DMS153 (cell line): ENCODE measurements at regions not wholly inside any gene's neighbourhood (a gene's known extent, or its start where the extent isn't known, plus 50 kb on each side); places are given as distances from the start of the nearest gene placed in this dataset.

Experiments
- DNase-seq: peaks from one replicate; lab custom pipeline; 2025; lab: John Stamatoyannopoulos, UW

DNA sequence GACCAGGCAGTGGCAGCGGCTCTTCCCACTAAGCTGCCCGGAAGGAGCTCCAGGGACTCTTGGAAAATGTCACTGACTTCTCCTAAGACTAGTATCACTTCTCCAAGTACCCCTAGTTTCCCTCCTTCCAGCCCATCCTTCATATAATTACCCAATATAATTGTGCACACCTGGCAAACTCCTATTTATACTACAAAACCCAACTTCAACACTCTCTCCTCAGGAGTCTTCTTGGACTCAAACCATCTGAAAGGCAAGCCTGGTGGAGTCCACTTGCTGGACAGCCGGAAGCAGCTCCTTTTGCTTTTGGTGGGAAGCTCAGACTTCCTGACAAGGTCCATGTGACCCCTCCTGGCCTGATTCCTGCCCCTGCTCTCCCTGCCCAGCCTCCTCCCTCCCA lies 955.9 kb downstream of the TBC1D22A start:
- no peak for DNase-seq

DNA sequence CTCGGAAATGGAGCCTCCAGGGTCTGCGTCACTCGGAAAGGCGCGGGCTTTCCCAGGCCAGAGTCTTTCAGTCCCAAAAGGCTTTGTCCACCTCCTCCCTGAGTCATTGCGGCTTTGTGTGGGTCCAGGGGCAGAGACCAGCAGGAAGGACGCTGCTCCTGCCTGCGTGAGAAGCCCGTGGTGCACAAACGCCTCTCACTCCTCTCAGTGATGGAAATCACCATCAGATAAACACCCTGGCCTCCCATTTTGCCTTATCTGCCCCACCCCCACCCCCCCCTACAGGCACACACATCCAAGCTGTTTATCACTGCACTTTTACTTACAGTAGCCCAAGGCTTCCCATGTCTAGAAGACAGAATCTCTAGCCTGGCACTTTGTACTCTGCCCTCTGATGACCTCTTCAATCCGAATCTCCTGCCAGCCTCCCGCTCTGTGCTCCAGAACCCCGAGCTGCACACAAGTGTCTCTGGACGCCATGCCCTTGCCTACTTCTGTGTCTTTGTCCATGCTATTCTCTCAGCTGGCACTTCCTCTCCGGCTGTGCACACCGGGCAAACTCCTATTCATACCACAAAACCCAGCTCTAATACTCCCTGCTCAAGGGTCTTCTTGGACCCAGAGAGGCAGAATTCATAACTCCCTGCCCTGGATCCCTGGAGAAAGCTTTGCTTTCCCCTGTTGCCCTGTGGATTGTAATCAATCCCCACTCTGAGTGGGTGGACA lies 954.6 kb downstream of the TBC1D22A start:
- DNase-seq, result no peak

DNA sequence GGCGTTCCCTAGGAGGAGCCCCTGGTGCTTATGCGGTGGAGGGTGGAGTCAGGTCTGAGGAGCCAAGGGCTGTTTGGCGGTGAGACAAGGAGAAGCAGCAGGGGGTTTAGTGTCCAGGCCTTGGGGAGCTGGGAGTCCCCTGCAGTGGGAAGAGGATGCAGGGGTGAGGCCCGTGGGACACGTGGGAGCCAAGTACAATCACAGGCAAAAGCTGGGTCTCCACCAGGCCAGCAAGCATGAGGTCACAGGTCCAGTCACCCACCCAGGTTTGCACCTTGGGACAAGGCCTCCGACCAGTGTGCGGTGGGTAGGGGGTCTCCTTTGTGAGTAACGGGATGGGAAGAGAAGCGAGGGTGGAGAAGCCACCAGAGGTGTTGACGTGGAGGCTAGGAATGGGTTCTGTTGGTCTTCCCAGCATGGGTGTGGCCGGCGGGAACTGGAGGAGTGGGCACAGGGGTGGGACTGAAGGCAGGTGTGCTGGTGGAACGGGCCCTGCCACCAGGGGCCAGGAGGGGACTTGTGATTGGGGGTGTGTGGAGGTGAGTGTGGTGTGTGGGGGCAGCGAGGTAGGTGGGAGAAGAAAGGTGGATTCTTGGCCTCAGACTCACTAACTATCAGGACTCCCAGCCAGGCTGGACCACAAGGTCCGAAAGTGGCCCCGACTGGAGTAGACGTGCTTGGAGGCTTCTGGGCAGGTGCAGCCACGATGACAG lies 953.6 kb downstream of the TBC1D22A start:
- no peak for DNase-seq

DNA sequence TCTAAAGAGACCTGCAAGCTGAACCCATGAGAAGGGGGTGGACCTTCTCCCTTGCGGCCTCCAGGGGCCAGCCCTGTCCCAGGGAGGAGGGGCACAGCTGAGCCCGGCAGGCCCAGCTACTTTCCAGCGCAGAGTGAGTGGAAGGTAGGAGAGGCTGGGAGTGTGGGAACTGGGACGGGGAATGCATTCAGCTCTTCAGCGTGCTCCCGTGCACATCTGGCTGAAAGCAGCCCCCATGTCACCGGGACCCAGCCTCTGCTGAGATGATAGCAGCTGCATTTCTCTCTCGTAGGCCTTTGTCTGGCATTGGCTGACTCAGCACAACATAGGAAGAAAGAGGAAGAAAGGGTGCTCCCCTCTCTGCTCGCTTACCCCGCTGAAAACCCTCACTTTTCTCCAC lies 951.5 kb downstream of the TBC1D22A start:
- no peak for DNase-seq

DNA sequence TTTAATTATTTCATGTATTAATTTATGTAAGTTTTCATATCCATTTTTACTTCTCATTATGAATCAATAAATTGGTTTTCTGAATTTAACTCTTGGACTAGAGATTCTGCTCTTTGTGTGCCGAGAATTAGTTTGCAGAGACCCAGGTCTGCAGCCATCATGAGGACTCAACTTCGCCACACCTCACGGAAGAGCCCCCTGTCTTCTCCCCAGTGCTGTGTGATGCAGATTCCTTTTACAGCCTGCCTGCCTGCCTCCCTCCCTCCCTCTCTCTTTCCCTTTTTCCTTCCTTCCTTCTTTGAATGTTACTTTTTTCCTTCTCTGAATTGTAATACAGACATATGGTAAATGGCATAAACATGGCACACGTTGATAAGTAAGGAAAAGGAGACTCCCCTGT lies 947.7 kb downstream of the TBC1D22A start:
- DNase-seq, result no peak

DNA sequence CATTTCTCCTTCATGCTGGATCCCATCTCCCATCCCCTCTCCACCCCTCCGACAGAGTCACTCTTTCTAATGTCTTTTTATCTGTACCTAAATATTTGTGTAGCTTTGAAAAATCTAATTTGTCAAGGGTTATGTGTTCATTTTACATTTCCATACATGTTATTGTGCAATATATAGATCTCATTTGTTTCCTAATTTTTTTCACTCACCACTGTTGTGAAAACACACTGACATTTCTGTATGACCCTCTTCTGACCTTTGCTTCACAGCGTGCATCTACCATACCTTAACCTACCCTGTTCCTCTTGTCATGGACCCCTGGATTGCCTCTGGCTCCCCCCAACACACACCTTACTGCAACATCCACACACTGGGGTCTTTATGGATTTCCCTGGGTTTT lies 942.9 kb downstream of the TBC1D22A start:
- DNase-seq, result no peak

DNA sequence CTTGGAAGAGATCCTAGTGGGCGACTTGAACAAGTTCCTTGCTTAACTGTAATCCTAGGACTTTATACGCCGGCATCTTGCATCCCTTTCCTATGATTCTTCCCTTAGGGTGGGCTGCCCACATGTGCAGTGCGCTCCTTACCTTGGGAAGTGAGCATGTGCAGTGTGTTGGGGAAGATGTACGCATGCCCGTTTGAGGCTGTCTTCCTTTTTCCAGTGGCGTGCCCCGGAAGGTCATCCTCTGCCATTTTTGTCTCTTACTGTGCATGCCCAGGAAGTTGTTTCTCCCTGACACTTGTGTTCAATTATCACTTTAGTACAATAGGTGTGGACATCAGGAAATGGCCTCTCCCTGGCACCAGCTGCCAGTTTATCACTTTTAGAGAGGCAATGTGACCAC lies 936.5 kb downstream of the TBC1D22A start:
- no peak for DNase-seq

DNA sequence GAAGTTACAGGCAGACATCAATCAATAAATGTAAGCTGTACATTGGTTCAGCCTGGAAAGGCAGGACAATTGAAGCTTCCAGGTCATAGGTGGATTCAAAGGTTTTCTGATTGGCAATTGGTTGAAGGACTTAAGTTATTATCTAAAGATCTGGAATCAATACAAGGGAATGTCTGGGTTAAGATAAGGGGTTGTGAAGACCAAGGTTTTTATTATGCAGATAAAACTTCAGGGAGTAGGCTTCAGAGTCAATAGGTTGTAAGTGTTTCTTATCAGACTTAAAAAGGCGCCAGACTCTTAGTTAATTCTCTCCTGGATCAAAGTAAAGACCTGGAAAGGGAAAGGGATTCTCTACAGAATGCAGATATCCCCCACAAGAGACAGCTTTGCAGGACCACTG lies 935.4 kb downstream of the TBC1D22A start:
- DNase-seq, result no peak

DNA sequence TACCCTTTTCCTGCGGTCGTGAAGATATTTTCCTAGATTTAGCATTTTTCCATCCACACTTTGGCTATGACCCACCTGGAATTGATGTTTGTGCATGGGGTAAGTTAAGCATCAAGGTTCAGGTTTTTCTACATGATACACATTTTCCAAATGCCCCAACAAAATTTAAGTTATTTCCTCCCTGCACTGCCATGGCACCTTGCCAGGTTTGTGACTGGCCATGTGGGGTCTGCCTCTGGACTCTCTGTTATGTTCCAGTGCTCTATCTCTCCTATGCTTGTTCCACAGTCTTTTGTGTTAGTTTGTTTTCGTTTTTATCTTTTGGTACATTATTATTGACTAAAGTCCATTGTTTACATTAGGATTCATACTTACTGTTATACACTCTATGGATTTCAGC lies 934.3 kb downstream of the TBC1D22A start:
- no peak for DNase-seq

DNA sequence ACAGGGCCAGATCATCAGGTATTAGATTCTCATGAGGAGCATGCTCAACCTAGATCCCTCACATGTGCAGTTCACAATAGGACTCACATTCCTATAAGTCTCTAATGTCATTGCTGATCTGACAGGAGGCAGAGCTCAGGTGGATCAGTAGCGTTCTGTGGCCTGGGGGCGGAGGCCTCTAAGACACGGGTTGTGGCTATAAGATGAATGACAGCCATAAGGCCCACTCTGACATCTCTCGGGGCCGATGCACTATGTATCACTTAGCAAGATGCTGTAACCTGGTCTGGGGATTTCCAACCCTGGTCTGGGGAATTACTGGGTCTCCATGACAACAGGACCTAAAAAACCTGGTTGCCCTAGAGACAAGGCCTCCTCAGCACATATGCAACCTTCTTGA lies 932.7 kb downstream of the TBC1D22A start:
- no peak for DNase-seq

DNA sequence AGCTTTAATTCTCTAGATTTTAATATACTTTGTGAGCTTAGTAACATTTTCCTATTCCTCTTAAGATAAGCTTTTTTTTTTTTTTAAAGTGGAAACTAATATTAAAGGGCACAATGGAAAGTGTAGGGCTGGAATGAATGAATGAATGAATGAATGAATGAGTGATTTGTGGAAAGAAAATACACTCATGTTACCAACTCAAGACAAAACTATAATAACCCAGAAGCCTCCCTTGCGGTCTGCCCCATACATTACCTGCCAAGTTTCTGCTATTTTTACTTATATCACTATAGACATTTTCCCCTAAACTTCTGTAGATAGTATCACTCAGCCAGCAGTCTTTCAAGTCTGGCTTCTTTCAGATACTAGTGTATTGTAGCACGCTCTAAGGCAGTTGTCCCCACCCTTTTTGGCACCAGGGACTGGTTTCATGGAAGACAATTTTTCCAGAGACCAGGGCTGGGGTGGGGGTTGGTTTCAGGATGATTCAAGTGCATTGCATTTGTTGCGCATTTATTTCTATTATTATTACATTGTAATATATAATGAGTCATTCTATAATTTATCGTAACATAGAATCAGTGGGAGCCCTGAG lies 932.2 kb downstream of the TBC1D22A start:
- DNase-seq, result no peak

DNA sequence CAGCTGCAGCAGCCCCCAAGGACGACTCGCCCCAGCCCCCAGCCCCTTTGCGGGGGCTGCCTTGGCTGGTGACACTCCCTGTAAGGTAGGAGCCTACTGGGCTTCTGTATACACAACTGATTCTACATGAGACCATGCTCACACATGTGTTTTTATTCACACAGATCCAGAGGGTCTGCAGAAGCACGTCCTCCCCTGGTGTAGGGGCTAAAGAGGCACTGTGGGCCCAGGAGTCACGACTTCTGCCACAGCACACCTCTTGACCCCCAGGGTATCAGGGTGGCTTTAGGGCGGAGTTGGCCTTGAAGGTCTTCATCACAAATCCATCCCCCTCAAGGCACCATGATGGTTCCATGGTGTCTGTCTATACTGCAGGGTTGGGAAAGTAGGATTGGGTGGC lies 931.2 kb downstream of the TBC1D22A start:
- no peak for DNase-seq

DNA sequence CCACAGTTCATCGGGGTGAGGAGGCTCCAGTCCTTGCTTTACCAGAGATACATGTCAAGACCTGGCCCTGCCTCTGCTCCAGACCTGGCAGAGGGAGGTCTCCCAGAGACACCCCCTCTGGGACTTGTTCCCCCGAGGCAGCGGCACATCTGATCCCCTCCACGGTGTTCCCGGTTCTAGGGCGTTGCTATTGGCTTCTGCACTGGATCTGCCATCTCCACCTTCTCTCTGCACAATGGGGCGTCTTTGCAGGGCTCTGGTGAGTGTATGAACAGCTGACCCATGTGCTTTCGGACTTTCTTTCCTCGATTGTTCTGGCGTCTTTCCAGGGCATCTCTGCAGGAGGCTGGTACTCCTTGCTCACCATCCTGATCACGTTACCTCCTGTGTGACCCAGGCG lies 930.4 kb downstream of the TBC1D22A start:
- no peak for DNase-seq

DNA sequence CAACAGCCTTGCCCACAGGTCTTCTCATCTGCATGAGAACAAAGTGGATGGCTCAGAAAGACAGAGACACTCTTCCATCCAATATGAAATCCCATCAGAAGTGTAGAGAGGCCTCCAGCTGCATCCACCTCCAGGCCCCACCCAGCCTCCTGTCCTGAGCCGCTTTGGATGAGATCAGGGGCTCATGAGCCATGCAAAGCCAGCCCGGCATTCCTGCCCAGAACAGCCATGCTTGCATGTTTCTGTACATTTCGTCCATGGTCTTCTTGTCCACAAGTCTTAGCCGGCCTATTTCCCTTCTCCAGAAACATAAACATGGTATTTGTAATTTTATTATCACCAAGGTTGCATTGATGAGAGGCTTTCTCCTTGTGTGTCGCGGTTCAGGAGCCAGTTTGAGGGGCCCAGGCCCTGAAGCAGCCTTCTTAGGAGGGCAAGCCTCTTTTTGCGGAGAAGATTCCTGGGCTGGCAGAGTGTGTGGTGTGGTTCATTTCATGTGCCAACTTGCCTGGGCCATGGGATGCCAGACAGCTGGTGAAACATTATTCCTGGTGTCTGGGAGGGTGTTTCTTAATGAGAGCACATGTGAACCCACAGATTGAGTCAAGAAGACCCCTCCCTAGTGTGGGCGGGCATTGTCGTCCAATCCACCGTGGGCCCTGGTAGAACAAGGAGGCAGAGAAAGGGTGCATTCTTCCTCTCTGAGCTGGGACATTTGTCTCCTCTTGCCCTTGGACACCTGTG lies 928.9 kb downstream of the TBC1D22A start:
- DNase-seq, result no peak

DNA sequence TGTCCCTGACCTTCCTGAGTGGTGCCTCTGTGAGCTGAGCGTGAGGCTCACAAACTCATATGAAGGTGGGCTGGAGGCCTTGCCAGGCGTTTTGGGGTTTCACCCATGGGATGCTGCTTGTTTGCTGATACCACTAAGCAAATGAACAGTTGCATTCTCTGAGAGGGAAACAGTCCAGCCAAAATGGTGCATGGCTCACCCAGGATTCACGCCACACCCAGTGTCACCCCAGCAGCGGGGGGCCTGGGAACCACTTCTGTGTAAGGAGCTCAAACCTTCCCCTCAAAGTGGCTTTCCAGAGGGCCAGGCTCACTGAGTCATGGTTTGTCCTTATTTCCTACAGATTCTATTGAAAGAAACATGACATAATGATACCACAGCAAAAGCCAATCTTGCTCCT lies 928.1 kb downstream of the TBC1D22A start:
- DNase-seq, result no peak

DNA sequence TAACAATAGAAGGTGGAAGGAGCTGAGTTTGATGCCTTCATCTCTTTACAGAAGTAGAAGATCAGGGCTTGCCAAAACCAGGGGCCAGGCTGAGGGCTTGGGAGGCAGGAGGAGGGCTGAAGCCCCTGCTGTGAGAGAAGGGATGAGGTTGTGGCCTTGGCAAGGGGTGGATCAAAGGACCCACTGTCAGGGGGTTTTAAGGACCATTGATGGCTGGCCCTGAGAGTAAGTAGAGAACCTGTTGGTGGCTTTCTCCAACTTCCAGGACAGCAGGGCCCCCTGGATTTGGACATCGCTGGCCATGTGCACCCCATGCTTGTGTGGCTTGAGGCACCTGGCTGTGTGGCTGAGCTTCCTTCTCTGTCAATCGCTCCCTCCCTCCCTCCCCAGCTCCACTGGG lies 927.7 kb downstream of the TBC1D22A start:
- DNase-seq, result no peak

DNA sequence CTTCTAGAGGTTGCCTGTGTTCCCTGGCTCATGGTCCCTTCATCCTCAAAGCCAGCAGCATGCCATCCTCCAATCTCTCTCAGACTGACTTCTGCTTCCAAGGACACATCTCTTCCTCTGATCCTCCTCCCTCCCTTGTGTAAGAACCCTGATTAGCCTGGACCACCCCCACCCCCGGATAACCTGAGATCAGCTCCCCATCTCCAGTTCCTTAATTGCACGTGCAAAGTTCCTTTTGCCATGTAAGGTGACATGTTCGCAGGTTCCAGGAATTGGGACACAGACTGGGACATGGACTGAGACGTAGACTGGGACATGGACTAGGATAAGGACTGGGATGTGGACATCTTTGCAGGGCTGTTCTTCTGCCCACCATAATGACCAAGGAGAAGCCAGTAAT lies 925.3 kb downstream of the TBC1D22A start:
- no peak for DNase-seq

DNA sequence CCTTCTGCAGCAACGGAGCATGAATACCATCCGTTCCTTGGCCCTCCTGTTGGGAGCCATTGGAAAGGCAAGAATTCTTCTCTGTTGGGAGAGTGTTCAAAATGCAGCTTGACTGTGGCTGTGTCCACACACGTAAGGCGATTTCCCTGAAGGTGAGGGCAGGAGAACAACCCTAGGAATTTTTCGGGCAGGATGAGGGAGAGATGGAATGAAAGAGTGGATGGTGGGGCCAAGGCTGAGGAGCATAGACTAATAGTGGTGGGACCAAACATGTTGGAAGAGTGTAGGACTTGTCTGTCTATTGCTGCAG lies 924.9 kb downstream of the TBC1D22A start:
- no peak for DNase-seq

DNA sequence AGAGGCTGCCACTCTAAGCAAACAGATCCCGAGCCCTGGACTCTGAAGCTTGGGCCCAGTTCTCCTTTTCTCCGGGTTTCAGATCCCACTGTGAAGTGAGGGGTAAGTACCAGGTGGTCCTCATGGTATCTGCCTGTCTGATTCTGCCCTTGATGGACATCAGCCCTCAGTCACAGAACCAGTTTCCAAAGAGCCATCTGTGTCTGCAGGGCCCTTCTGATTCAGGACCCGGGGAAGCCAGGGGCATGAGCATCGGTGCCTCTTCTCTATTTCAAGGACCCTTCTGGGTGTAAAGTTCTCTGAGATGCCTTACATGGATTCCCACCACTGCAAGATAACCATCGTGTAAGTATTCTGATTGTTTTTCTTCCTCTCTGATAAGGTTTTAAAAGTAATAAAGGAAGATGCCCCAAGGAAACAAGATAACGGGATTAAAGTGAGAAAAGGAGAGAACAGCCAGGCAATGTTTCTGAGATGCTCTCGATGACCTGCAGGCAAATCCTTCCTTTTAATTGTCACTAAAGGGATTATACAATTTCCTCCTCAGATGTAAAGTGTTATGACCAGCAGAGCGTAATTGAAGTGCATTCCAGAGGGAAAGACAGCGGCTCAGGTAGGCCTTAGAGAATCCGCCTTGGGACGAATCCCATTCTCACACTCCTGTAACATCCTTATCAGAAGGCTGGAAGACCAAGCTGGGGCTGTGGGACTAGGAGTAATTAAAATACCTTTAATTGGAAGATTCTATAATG lies 924.3 kb downstream of the TBC1D22A start:
- no peak for DNase-seq

DNA sequence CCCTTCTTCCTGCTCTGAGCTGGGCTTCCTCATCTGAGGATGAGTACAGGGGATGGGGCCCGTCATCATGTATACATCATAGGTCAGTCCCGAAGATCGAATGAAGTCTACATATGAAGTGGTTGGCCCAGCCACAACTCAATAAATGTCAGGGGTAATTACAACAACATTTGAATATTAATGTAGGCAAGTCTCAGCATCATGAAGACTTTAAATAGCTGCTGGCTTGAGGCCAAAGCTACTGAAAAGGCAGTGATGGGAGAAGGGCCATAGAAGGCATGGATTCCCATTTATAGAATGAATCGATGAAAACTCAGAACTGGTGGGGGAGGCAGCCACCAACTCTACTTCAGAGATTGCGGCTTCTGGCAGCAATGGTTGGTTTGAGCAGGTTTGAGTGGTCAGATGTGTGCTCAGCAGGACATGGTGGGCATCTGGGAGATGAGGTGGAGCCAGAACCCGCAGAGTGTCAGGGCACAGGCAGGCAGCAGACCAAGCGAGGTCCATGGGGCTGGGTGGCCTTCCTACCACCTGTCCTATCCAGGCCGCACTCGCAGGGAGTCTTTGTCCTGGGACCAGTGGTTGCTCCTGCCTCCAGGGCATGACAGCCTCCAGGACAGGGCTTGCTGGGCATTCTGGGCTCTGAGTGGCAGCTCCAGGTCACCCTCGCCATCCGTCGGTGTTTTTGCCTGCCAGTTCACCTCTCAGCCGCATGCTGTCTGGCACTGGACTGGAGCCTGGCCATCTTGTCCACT lies 919.1 kb downstream of the TBC1D22A start:
- DNase-seq, result no peak

DNA sequence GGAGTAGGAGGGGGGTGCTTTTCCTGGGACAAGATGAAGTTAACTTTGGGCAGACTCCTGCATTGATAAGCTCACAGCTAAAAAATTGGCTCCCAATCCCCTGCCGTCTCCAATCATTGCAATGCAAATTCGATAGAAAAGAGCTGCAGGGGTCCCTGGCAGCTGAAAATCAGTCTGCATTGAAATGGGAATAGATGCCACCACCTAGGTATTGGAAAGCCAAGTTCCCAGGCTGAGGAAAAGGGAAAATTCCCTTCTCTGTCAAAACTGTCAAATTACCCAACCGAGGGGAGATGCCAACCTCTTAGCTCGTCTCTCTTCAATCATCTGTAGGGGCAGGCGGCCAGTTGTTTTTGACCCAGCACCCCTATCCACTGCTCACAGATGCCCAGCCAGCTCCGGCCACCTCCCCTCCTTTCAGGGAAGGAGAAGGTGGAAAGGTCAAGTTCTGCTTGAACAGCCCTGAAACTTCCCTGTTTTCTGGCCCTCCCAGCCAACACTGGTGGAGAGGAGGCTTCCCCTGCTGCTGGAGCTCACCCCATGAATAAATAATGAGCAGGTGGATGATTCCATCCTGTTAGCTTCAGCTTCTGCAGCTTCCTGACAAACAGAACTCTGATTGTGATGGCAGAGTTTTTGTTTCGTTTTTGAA lies 916.3 kb downstream of the TBC1D22A start:
- DNase-seq, result no peak
